NB4 (cell line): ENCODE measurements at regions not wholly inside any gene's neighbourhood (a gene's known extent, or its start where the extent isn't known, plus 50 kb on each side); places are given as distances from the start of the nearest gene placed in this dataset.

Experiments
- MYC ChIP-seq: IDR thresholded peaks from 2 replicates; pipeline ENCODE4 v1.6.1; 2011; ENCODE audit warnings: low read depth, low read length
- POLR2A ChIP-seq: IDR thresholded peaks from 2 replicates; pipeline ENCODE4 v1.6.1; 2011; ENCODE audit warnings: mild to moderate bottlenecking; ENCODE audit not compliant: insufficient read length; ENCODE audit errors: extremely low read depth
- TF ChIP-seq, protein P1 (sequence below): IDR thresholded peaks from one replicate; pipeline ENCODE4 v1.5.1; 2012; ENCODE audit warnings: low read depth, low read length
- TF ChIP-seq, protein P2 (sequence below): IDR thresholded peaks from 2 replicates; pipeline ENCODE4 v1.6.1; 2011; ENCODE audit warnings: low read depth, low read length

DNA sequence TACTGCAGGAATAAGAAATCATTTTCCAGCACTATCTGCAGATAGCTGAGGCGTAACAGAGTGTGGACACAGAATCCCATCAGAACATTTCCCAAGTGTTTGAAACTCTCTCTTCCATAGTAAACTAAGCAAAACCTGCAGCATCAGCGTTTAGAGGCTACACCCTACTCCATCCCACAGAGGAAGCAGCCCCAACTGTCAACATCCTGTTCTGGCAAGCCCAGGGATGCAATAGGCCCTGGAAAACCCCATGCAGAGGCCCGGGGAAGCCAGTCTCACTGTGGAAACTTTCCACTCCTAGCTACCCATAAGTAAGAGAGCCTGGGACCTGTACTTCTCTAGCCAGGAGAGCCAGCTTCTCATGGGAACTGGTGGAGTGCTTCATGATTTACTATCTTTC lies 129.4 kb downstream of the LY86 start:
- TF ChIP-seq, protein P1, sequence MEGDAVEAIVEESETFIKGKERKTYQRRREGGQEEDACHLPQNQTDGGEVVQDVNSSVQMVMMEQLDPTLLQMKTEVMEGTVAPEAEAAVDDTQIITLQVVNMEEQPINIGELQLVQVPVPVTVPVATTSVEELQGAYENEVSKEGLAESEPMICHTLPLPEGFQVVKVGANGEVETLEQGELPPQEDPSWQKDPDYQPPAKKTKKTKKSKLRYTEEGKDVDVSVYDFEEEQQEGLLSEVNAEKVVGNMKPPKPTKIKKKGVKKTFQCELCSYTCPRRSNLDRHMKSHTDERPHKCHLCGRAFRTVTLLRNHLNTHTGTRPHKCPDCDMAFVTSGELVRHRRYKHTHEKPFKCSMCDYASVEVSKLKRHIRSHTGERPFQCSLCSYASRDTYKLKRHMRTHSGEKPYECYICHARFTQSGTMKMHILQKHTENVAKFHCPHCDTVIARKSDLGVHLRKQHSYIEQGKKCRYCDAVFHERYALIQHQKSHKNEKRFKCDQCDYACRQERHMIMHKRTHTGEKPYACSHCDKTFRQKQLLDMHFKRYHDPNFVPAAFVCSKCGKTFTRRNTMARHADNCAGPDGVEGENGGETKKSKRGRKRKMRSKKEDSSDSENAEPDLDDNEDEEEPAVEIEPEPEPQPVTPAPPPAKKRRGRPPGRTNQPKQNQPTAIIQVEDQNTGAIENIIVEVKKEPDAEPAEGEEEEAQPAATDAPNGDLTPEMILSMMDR: no peak
- TF ChIP-seq, protein P2, sequence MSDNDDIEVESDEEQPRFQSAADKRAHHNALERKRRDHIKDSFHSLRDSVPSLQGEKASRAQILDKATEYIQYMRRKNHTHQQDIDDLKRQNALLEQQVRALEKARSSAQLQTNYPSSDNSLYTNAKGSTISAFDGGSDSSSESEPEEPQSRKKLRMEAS: no peak
- TF ChIP-seq POLR2A (no peak), MYC (no peak)
